ENCODE measurements at regions not wholly inside any gene's neighbourhood (a gene's known extent, or its start where the extent isn't known, plus 50 kb on each side); places are given as distances from the start of the nearest gene placed in this dataset.

DNA sequence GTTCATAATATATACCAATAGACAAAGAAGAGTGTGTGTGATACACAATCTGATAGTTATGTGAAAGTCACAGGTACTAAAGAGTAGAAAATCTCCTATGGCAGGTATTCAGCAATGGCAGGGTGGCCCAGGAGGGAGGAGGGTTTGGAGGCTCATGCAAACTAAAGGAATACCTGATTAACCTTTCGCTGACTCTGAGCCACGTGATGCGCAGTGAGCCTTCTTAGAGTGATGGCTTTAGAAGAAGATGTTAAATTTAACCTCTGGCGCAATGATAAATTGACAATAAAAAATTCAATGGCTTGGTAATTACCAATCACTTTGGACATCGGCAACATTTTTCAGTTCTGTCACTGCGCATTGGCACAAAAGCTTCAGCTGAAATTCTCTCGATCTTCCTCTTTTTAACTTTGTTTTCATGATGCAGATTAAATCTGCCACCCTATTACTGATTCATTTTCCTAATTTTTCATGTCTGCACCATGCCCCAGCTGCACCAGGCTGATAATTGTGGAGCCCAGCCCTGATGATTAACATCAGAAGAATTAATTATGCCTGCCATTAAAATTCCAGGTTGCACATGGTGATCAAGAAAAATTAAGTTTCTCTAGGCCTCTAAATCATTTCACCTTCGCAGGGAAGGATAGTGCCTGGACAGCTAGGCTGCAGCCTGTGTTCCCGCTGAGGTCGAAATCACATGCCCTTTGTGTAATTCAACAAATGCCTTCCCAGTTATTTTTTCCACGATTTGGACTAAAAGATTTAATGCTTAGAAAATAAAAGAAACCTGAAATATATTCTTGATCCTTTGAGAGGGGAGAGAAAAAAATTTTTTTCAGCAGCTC lies 250.6 kb upstream of the HNRNPA3 start:
- TF ChIP-seq TCF7L2 (IDR thresholded peaks at IDR 0.05; ENCODE audit: low read depth, low read length), result no peak
- no peak for TF ChIP-seq SIN3A (IDR thresholded peaks at IDR 0.05; ENCODE audit: borderline replicate concordance, insufficient read depth, low read depth, low read length)
- TF ChIP-seq, protein P1, sequence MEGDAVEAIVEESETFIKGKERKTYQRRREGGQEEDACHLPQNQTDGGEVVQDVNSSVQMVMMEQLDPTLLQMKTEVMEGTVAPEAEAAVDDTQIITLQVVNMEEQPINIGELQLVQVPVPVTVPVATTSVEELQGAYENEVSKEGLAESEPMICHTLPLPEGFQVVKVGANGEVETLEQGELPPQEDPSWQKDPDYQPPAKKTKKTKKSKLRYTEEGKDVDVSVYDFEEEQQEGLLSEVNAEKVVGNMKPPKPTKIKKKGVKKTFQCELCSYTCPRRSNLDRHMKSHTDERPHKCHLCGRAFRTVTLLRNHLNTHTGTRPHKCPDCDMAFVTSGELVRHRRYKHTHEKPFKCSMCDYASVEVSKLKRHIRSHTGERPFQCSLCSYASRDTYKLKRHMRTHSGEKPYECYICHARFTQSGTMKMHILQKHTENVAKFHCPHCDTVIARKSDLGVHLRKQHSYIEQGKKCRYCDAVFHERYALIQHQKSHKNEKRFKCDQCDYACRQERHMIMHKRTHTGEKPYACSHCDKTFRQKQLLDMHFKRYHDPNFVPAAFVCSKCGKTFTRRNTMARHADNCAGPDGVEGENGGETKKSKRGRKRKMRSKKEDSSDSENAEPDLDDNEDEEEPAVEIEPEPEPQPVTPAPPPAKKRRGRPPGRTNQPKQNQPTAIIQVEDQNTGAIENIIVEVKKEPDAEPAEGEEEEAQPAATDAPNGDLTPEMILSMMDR (IDR thresholded peaks at IDR 0.05), result no peak
- TF ChIP-seq, protein P2, sequence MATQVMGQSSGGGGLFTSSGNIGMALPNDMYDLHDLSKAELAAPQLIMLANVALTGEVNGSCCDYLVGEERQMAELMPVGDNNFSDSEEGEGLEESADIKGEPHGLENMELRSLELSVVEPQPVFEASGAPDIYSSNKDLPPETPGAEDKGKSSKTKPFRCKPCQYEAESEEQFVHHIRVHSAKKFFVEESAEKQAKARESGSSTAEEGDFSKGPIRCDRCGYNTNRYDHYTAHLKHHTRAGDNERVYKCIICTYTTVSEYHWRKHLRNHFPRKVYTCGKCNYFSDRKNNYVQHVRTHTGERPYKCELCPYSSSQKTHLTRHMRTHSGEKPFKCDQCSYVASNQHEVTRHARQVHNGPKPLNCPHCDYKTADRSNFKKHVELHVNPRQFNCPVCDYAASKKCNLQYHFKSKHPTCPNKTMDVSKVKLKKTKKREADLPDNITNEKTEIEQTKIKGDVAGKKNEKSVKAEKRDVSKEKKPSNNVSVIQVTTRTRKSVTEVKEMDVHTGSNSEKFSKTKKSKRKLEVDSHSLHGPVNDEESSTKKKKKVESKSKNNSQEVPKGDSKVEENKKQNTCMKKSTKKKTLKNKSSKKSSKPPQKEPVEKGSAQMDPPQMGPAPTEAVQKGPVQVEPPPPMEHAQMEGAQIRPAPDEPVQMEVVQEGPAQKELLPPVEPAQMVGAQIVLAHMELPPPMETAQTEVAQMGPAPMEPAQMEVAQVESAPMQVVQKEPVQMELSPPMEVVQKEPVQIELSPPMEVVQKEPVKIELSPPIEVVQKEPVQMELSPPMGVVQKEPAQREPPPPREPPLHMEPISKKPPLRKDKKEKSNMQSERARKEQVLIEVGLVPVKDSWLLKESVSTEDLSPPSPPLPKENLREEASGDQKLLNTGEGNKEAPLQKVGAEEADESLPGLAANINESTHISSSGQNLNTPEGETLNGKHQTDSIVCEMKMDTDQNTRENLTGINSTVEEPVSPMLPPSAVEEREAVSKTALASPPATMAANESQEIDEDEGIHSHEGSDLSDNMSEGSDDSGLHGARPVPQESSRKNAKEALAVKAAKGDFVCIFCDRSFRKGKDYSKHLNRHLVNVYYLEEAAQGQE (IDR thresholded peaks at IDR 0.05; ENCODE audit: insufficient read depth in 1 of 2, low read depth in 2 of 2, low read length in 1 of 2), result no peak
- no peak for TF ChIP-seq POLR2AphosphoS5 (IDR thresholded peaks at IDR 0.05; ENCODE audit: low read depth, low read length)
